Uterus (tissue), 2 donors: ENCODE measurements at regions not wholly inside any gene's neighbourhood (a gene's known extent, or its start where the extent isn't known, plus 50 kb on each side); places are given as distances from the start of the nearest gene placed in this dataset.

Experiments
- POLR2A ChIP-seq, 2 donors: fragments of 450-650 bp; IDR thresholded peaks; one replicate each; pipeline ENCODE4 v1.6.1; 2016; ENCODE audit warnings: antibody characterized with exemption in 2 of 2, mild to moderate bottlenecking in 1 of 2, moderate library complexity in 1 of 2
- TF ChIP-seq, protein P1 (sequence below), 4 experiments: fragments of 200-600 bp in 2 of 4; fragments of 450-650 bp in 2 of 4; sonication (generic) in 2 of 4; IDR thresholded peaks; one replicate each; pipeline ENCODE4 v1.5.1; 2016 to 2019; ENCODE audit warnings: antibody characterized with exemption in 4 of 4, mild to moderate bottlenecking in 2 of 4, moderate library complexity in 1 of 4

DNA sequence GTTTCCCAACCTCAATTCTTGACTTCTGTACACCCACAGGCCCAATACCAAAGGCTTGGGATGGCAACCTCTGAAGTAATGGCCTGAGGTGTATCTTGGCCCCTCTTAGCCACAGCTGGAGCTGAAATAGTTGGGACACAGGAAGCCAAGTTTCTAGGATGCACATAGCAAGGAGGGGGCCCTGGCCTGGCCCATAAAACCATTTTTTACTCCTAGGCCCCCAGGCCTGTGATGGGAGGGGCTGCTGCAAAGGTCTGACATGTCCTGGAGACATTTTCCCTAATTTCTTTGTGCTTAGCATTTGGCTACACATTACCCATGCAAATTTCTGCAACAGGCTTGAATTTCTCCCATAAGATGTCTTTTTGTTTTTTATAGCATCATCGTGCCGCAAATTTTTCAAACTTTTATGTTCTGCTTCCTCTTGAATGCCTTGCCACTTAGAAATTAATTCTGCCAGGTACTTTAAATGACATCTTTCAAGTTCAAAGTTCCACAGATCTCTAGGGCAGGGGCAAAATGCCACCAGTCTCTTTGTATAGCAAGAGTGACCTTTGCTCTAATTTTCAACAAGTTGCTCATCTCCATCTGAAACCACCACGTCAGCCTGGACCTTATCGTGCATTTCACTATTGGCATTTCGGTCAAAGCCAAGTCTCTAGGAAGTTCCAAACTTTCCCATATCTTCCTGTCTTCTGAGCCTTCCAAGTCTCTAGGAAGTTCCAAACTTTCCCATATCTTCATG lies 490.8 kb downstream of the IPMK start:
- TF ChIP-seq, protein P1, sequence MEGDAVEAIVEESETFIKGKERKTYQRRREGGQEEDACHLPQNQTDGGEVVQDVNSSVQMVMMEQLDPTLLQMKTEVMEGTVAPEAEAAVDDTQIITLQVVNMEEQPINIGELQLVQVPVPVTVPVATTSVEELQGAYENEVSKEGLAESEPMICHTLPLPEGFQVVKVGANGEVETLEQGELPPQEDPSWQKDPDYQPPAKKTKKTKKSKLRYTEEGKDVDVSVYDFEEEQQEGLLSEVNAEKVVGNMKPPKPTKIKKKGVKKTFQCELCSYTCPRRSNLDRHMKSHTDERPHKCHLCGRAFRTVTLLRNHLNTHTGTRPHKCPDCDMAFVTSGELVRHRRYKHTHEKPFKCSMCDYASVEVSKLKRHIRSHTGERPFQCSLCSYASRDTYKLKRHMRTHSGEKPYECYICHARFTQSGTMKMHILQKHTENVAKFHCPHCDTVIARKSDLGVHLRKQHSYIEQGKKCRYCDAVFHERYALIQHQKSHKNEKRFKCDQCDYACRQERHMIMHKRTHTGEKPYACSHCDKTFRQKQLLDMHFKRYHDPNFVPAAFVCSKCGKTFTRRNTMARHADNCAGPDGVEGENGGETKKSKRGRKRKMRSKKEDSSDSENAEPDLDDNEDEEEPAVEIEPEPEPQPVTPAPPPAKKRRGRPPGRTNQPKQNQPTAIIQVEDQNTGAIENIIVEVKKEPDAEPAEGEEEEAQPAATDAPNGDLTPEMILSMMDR (IDR thresholded peaks at IDR 0.05): no peak
- TF ChIP-seq POLR2A (IDR thresholded peaks at IDR 0.05): no peak
